ENCODE measurements at regions not wholly inside any gene's neighbourhood (a gene's known extent, or its start where the extent isn't known, plus 50 kb on each side); places are given as distances from the start of the nearest gene placed in this dataset.

DNA sequence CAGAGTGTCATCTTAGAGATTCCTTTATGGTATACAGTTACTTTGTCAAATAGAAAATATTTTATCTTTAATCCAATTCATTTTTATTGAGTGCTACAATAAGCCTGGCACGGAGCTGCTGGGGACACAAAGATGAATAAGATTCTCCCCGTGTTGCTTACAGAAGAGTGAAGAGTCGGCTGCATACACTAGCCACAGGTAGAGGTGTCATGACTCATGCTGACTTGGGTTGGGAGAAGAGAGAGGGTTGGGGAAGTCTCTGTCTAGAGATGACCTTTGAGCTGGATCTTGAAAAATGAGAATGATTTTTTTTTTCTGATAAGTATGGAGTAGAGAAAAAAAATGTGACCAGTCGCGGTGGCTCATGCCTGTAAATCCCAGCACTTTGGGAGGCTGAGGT is 289.9 kb upstream of the CELF2 start:
- no peak for TF ChIP-seq CTCF (IDR thresholded peaks at IDR 0.05)
- no peak for TF ChIP-seq POLR2A (IDR thresholded peaks at IDR 0.05)
